Endodermal cell (in vitro differentiated cells): ENCODE measurements at regions not wholly inside any gene's neighbourhood (a gene's known extent, or its start where the extent isn't known, plus 50 kb on each side); places are given as distances from the start of the nearest gene placed in this dataset.

Source experiments
- DNase-seq: peaks from one replicate; pipeline ENCODE4 v3.0.0-alpha.2; 2017
- H3K27ac ChIP-seq: 2 replicates; pipeline ENCODE4 v1.5.1; 2013; ENCODE audit warnings: mild to moderate bottlenecking, low read depth, low read length, moderate library complexity
- H3K27me3 ChIP-seq: 2 replicates; pipeline ENCODE4 v1.6.1; 2013; ENCODE audit warnings: mild to moderate bottlenecking, low read length, moderate library complexity; ENCODE audit not compliant: insufficient read depth, control insufficient read depth, poor library complexity, severe bottlenecking
- H3K36me3 ChIP-seq: 2 replicates; pipeline ENCODE4 v1.7.0; 2013; ENCODE audit warnings: mild to moderate bottlenecking, low read length, moderate library complexity; ENCODE audit not compliant: control insufficient read depth, insufficient read depth
- H3K4me1 ChIP-seq: one replicate; pipeline ENCODE4 v1.7.0; 2013; ENCODE audit warnings: low read length; ENCODE audit not compliant: control insufficient read depth, insufficient read depth
- H3K4me3 ChIP-seq: 2 replicates; pipeline ENCODE4 v1.5.1; 2013; ENCODE audit warnings: mild to moderate bottlenecking, low read length, moderate library complexity
- H3K9ac ChIP-seq: 2 replicates; pipeline ENCODE4 v1.6.1; 2013; ENCODE audit warnings: mild to moderate bottlenecking, low read length, moderate library complexity; ENCODE audit not compliant: poor library complexity, severe bottlenecking; ENCODE audit errors: extremely low read depth
- H3K9me3 ChIP-seq: 2 replicates; pipeline ENCODE4 v1.6.1; 2013; ENCODE audit warnings: mild to moderate bottlenecking, low read length, moderate library complexity; ENCODE audit not compliant: control insufficient read depth
- H3K27ac Mint-ChIP-seq: 2 replicates; pipeline ENCODE4 v1.8.0; 2020; ENCODE audit warnings: mixed read lengths
- H3K27me3 Mint-ChIP-seq: 2 replicates; pipeline ENCODE4 v1.8.0; 2021; ENCODE audit warnings: mild to moderate bottlenecking, mixed read lengths; ENCODE audit not compliant: insufficient read depth
- H3K36me3 Mint-ChIP-seq: 2 replicates; pipeline ENCODE4 v1.8.0; 2020; ENCODE audit warnings: low read depth, mixed read lengths
- H3K4me1 Mint-ChIP-seq: 2 replicates; pipeline ENCODE4 v1.8.0; 2020; ENCODE audit warnings: mixed read lengths
- H3K4me3 Mint-ChIP-seq: 2 replicates; pipeline ENCODE4 v1.8.0; 2020; ENCODE audit warnings: mild to moderate bottlenecking, moderate library complexity, mixed read lengths
- H3K9me3 Mint-ChIP-seq: 2 replicates; pipeline ENCODE4 v1.8.0; 2020; ENCODE audit warnings: mild to moderate bottlenecking, mixed read lengths
- CTCF ChIP-seq: fragments of 200-600 bp; sonication (generic); conservative IDR thresholded peaks from 2 replicates; pipeline ENCODE4 v1.5.0; 2021; ENCODE audit warnings: antibody characterized with exemption, mild to moderate bottlenecking
- WGBS, 2 experiments: methylation state at CpG; one replicate each; pipeline versions ENCODE4 v1.1.5 to v1.1.7; 2013; ENCODE audit warnings: missing lambda C conversion rate in 2 of 2, mixed read lengths in 1 of 2; ENCODE audit not compliant: insufficient coverage in 1 of 2, insufficient read length in 1 of 2; 5-methylcytosine and 5-hydroxymethylcytosine counted together

- H3K4me3 ChIP-seq = no peak overlapping the region
- Mint-ChIP-seq H3K36me3 (no peaks in the 10 kb centered on the region), H3K27ac (no peak overlapping the region), H3K4me1 (peaks cover 4% of the 10 kb centered on the region), H3K9me3 (no peaks in the 10 kb centered on the region), H3K27me3 (peaks cover 3% of the 10 kb centered on the region), H3K4me3 (no peak overlapping the region)
- no peak overlapping the region for H3K27ac ChIP-seq
- no peak overlapping the region for H3K9ac ChIP-seq
- H3K36me3 ChIP-seq = no peaks in the 10 kb centered on the region
- no peak for TF ChIP-seq CTCF
- H3K4me1 ChIP-seq = no peaks in the 10 kb centered on the region
- no peaks in the 10 kb centered on the region for H3K27me3 ChIP-seq
- no peak for DNase-seq
- no peaks in the 10 kb centered on the region for H3K9me3 ChIP-seq
Observed at GRCh38 chr1:106921186-106921585, 135.3 kb upstream of the PRMT6 start.

GRCh38 chr1:106924360-106924759 lies 132.1 kb upstream of the PRMT6 start:
- Histone ChIP-seq H3K4me3 (no peak overlapping the region), H3K9me3 (no peaks in the 10 kb centered on the region), H3K36me3 (no peaks in the 10 kb centered on the region), H3K27ac (no peak overlapping the region), H3K9ac (no peak overlapping the region), H3K4me1 (no peaks in the 10 kb centered on the region), H3K27me3 (no peaks in the 10 kb centered on the region)
- no peak overlapping the region for H3K27ac Mint-ChIP-seq
- DNase-seq = peak; percentile 70
- WGBS, 2 experiments = 76 to 100% methylated on average over 3 to 5 of the region's 5 CpGs
- no peak overlapping the region for H3K4me3 Mint-ChIP-seq
- H3K9me3 Mint-ChIP-seq = no peaks in the 10 kb centered on the region
- H3K4me1 Mint-ChIP-seq = peaks cover 4% of the 10 kb centered on the region
- H3K36me3 Mint-ChIP-seq = no peaks in the 10 kb centered on the region
- TF ChIP-seq CTCF = no peak
- peaks cover 3% of the 10 kb centered on the region for H3K27me3 Mint-ChIP-seq

- no peak overlapping the region for H3K27ac ChIP-seq
- Mint-ChIP-seq H3K36me3 (no peaks in the 10 kb centered on the region), H3K4me1 (peaks cover 4% of the 10 kb centered on the region), H3K4me3 (no peak overlapping the region), H3K27me3 (peaks cover 3% of the 10 kb centered on the region), H3K9me3 (peaks cover 2% of the 10 kb centered on the region), H3K27ac (no peak overlapping the region)
- DNase-seq = no peak
- no peaks in the 10 kb centered on the region for H3K27me3 ChIP-seq
- TF ChIP-seq CTCF = no peak
- no peaks in the 10 kb centered on the region for H3K4me1 ChIP-seq
- H3K9me3 ChIP-seq = no peaks in the 10 kb centered on the region
- H3K9ac ChIP-seq = no peak overlapping the region
- no peaks in the 10 kb centered on the region for H3K36me3 ChIP-seq
- no peak overlapping the region for H3K4me3 ChIP-seq
Observed at GRCh38 chr1:106925750-106926149, 130.7 kb upstream of the PRMT6 start.
